SU-DHL-6 (cell line): ENCODE measurements at regions not wholly inside any gene's neighbourhood (a gene's known extent, or its start where the extent isn't known, plus 50 kb on each side); places are given as distances from the start of the nearest gene placed in this dataset.
"Not testable (repeated sequence)": the region's sequence is repeated elsewhere in the genome, so short reads cannot be mapped to it uniquely, and the experiment has no call there.

Experiments used
- CTCF ChIP-seq: fragments of 200-600 bp; sonication (generic); IDR thresholded peaks from one replicate; pipeline ENCODE4 v1.5.1; 2017; ENCODE audit warnings: antibody characterized with exemption, mild to moderate bottlenecking, low read length, moderate library complexity; ENCODE audit not compliant: insufficient read depth, poor library complexity, severe bottlenecking
- EZH2phosphoT487 ChIP-seq: fragments of 200-600 bp; sonication (generic), shearing (Covaris generic); conservative IDR thresholded peaks from 2 replicates; pipeline ENCODE4 v1.6.1; 2018; ENCODE audit warnings: mild to moderate bottlenecking, antibody characterized with exemption, low read length, moderate library complexity, mixed read lengths

GRCh38 chr6:68494880-68495279 is 140.2 kb upstream of the ADGRB3 start:
- not testable (repeated sequence) for TF ChIP-seq CTCF, EZH2phosphoT487
